ENCODE measurements at regions not wholly inside any gene's neighbourhood (a gene's known extent, or its start where the extent isn't known, plus 50 kb on each side); places are given as distances from the start of the nearest gene placed in this dataset.
"Not testable (repeated sequence)": the region's sequence is repeated elsewhere in the genome, so short reads cannot be mapped to it uniquely, and the experiment has no call there.

DNA sequence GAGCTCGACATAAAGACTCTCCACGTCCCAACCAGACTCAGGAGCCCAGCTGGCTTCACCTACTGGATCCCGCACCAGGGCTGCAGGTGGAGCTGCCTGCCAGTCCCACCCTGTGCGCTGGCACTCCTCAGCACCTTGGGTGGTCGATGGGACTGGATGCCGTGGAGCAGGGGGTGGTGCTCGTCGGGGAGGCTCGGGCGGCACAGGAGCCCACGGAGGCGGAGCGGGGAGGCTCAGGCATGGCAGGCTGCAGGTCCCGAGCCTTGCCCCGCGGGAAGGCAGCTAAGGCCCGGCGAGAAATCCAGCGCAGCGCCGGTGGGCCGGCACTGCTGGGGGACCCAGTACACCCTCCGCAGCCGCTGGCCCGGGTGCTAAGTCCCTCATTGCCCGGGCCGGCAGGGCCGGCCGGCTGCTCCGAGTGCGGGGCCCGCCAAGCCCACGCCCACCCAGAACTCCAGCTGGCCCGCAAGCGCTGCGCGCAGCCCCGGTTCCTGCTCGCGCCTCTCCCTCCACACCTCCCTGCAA is 1520.7 kb downstream of the SUCLG1 start:
- TF ChIP-seq, protein P1, sequence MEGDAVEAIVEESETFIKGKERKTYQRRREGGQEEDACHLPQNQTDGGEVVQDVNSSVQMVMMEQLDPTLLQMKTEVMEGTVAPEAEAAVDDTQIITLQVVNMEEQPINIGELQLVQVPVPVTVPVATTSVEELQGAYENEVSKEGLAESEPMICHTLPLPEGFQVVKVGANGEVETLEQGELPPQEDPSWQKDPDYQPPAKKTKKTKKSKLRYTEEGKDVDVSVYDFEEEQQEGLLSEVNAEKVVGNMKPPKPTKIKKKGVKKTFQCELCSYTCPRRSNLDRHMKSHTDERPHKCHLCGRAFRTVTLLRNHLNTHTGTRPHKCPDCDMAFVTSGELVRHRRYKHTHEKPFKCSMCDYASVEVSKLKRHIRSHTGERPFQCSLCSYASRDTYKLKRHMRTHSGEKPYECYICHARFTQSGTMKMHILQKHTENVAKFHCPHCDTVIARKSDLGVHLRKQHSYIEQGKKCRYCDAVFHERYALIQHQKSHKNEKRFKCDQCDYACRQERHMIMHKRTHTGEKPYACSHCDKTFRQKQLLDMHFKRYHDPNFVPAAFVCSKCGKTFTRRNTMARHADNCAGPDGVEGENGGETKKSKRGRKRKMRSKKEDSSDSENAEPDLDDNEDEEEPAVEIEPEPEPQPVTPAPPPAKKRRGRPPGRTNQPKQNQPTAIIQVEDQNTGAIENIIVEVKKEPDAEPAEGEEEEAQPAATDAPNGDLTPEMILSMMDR (IDR thresholded peaks at IDR 0.05; ENCODE audit: poor library complexity): not testable (repeated sequence)
- not testable (repeated sequence) for TF ChIP-seq EZH2 (IDR thresholded peaks at IDR 0.05; ENCODE audit: borderline replicate concordance)
